ENCODE measurements at regions not wholly inside any gene's neighbourhood (a gene's known extent, or its start where the extent isn't known, plus 50 kb on each side); places are given as distances from the start of the nearest gene placed in this dataset.

DNA sequence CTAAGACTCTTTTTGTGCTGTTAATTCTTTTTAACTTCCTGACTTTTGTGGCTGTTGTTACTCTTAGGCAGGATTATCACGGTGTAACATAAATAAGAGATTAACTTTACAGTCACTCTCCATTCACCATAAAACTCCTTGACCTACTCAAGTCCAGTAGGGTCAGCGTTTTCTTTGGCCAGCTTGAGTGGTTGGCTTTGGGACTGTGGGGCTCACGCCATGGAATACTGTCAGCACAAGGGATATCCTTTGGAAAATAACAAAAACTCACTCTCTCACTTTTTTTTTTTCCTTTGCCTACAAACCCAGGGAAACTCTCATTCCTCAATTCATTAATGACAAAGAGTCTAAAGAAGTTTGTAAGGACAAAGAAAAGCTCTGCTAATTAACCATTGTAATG, 89.4 kb upstream of the TLL1 start:
- H3K79me2 ChIP-seq (ENCODE audit: insufficient read depth, low read length), result no peaks in the 10 kb centered on the region
- H3K4me3 ChIP-seq (replicated peaks in 1 of 3; ENCODE audit: low read depth in 2 of 3, low read length in 3 of 3), result no peak overlapping the region
- Mint-ChIP-seq H3K27ac (no peak overlapping the region), H3K36me3 (no peaks in the 10 kb centered on the region), H3K4me3 (no peak overlapping the region), H3K4me1 (no peaks in the 10 kb centered on the region), H3K27me3 (ENCODE audit: low read depth in 3 of 3) (peaks cover 0 to 1% (median 0%) of the 10 kb centered on the region in 3 donors), H3K9me3 (no peaks in the 10 kb centered on the region)
- intact Hi-C loops (cut with micrococcal nuclease), result no loop called here
- no peaks in the 10 kb centered on the region for H3K36me3 ChIP-seq (replicated peaks in 1 of 2; ENCODE audit: control insufficient read depth in 1 of 2, insufficient read depth in 2 of 2, low read length in 2 of 2)
- 57% methylated on average over 1 of the region's 3 CpGs for WGBS (ENCODE audit: insufficient coverage)
- H2AFZ ChIP-seq (ENCODE audit: insufficient read depth, low read depth, low read length, poor library complexity, severe bottlenecking), result no peak overlapping the region
- H4K20me1 ChIP-seq (ENCODE audit: insufficient read depth, low read length), result no peaks in the 10 kb centered on the region
- no peaks in the 10 kb centered on the region for H3K4me1 ChIP-seq (ENCODE audit: control insufficient read depth in 1 of 2, insufficient read depth in 2 of 2, low read length in 2 of 2)
- H3K27me3 ChIP-seq (ENCODE audit: control insufficient read depth in 2 of 2, insufficient read depth in 2 of 2, low read length in 2 of 2), result no peaks in the 10 kb centered on the region
- DNase-seq, result no peak
- no peak overlapping the region for H3K27ac ChIP-seq (ENCODE audit: low read depth in 1 of 2, low read length in 2 of 2)
- no peak overlapping the region for H3K9ac ChIP-seq (ENCODE audit: insufficient read depth, low read length, poor library complexity, severe bottlenecking)
- H3K9me3 ChIP-seq (replicated peaks in 1 of 2; ENCODE audit: control insufficient read depth in 1 of 2, insufficient read depth in 1 of 2, low read length in 2 of 2), result no peaks in the 10 kb centered on the region
- no peak overlapping the region for H3K4me2 ChIP-seq (replicated peaks; ENCODE audit: extremely low read depth, low read length, poor library complexity, severe bottlenecking)
- TF ChIP-seq, protein P1, sequence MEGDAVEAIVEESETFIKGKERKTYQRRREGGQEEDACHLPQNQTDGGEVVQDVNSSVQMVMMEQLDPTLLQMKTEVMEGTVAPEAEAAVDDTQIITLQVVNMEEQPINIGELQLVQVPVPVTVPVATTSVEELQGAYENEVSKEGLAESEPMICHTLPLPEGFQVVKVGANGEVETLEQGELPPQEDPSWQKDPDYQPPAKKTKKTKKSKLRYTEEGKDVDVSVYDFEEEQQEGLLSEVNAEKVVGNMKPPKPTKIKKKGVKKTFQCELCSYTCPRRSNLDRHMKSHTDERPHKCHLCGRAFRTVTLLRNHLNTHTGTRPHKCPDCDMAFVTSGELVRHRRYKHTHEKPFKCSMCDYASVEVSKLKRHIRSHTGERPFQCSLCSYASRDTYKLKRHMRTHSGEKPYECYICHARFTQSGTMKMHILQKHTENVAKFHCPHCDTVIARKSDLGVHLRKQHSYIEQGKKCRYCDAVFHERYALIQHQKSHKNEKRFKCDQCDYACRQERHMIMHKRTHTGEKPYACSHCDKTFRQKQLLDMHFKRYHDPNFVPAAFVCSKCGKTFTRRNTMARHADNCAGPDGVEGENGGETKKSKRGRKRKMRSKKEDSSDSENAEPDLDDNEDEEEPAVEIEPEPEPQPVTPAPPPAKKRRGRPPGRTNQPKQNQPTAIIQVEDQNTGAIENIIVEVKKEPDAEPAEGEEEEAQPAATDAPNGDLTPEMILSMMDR (IDR thresholded peaks at IDR 0.05), result no peak

DNA sequence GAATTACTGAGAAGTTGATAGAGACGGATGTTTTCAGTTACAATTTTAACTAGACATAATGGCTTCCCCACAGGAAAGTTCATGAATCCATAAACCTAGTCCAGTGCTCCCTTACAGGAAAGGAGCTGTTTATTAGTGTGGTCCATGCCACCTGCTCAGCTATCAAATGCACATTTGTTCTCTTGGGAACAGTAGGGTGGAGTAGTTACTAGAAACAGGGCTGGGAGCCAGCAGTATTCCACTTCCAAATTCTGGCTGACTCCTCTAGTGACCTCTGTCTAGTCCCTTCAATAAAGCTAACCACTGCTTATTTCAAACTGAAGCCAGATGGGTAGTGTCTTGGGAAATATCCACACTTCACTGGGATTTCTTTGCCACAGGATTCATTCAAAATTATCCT, 88.4 kb upstream of the TLL1 start:
- Mint-ChIP-seq H3K27ac (no peak overlapping the region), H3K36me3 (no peaks in the 10 kb centered on the region), H3K4me1 (no peaks in the 10 kb centered on the region), H3K4me3 (no peak overlapping the region), H3K27me3 (ENCODE audit: low read depth in 3 of 3) (peaks cover 0 to 1% (median 0%) of the 10 kb centered on the region in 3 donors), H3K9me3 (no peaks in the 10 kb centered on the region)
- Histone ChIP-seq H3K36me3 (replicated peaks in 1 of 2; ENCODE audit: control insufficient read depth in 1 of 2, insufficient read depth in 2 of 2, low read length in 2 of 2) (no peaks in the 10 kb centered on the region), H2AFZ (ENCODE audit: insufficient read depth, low read depth, low read length, poor library complexity, severe bottlenecking) (no peak overlapping the region), H3K4me1 (ENCODE audit: control insufficient read depth in 1 of 2, insufficient read depth in 2 of 2, low read length in 2 of 2) (no peaks in the 10 kb centered on the region), H3K4me2 (replicated peaks; ENCODE audit: extremely low read depth, low read length, poor library complexity, severe bottlenecking) (no peak overlapping the region), H3K9ac (ENCODE audit: insufficient read depth, low read length, poor library complexity, severe bottlenecking) (no peak overlapping the region), H3K9me3 (replicated peaks in 1 of 2; ENCODE audit: control insufficient read depth in 1 of 2, insufficient read depth in 1 of 2, low read length in 2 of 2) (no peaks in the 10 kb centered on the region), H3K79me2 (ENCODE audit: insufficient read depth, low read length) (no peaks in the 10 kb centered on the region), H3K4me3 (replicated peaks in 1 of 3; ENCODE audit: low read depth in 2 of 3, low read length in 3 of 3) (no peak overlapping the region), H4K20me1 (ENCODE audit: insufficient read depth, low read length) (no peaks in the 10 kb centered on the region), H3K27me3 (ENCODE audit: control insufficient read depth in 2 of 2, insufficient read depth in 2 of 2, low read length in 2 of 2) (no peaks in the 10 kb centered on the region), H3K27ac (ENCODE audit: low read depth in 1 of 2, low read length in 2 of 2) (no peak overlapping the region)
- TF ChIP-seq, protein P1 (IDR thresholded peaks at IDR 0.05), result no peak
- no peak for DNase-seq
- no CpG with 5 or more reads among the region's 1 CpG for WGBS (ENCODE audit: insufficient coverage)
- intact Hi-C loops (cut with micrococcal nuclease), result no loop called here

All from CD14-positive monocyte (primary cell).